Adipocyte (in vitro differentiated cells): ENCODE measurements at regions not wholly inside any gene's neighbourhood (a gene's known extent, or its start where the extent isn't known, plus 50 kb on each side); places are given as distances from the start of the nearest gene placed in this dataset.

Experiments
- DNase-seq: peaks from one replicate; pipeline ENCODE4 v3.0.0-alpha.2; 2015; ENCODE audit warnings: low read depth
- H3K27me3 ChIP-seq: replicated peaks from 2 replicates; pipeline ENCODE4 v1.7.0; 2013; ENCODE audit warnings: mild to moderate bottlenecking, low read length, moderate library complexity; ENCODE audit not compliant: control insufficient read depth, insufficient read depth
- H3K36me3 ChIP-seq: 2 replicates; pipeline ENCODE4 v1.7.0; 2013; ENCODE audit warnings: low read length, mild to moderate bottlenecking, moderate library complexity; ENCODE audit not compliant: control insufficient read depth, insufficient read depth, severe bottlenecking
- H3K4me1 ChIP-seq: 2 replicates; pipeline ENCODE4 v1.7.0; 2013; ENCODE audit warnings: mild to moderate bottlenecking, low read length, moderate library complexity; ENCODE audit not compliant: control insufficient read depth, insufficient read depth
- H3K4me3 ChIP-seq: 2 replicates; pipeline ENCODE4 v1.7.0; 2013; ENCODE audit warnings: mild to moderate bottlenecking, low read length, moderate library complexity
- H3K9ac ChIP-seq: 2 replicates; pipeline ENCODE4 v1.7.0; 2013; ENCODE audit warnings: mild to moderate bottlenecking, low read length, moderate library complexity
- H3K9me3 ChIP-seq: 2 replicates; pipeline ENCODE4 v1.7.0; 2013; ENCODE audit warnings: mild to moderate bottlenecking, low read length, moderate library complexity; ENCODE audit not compliant: control insufficient read depth

DNA sequence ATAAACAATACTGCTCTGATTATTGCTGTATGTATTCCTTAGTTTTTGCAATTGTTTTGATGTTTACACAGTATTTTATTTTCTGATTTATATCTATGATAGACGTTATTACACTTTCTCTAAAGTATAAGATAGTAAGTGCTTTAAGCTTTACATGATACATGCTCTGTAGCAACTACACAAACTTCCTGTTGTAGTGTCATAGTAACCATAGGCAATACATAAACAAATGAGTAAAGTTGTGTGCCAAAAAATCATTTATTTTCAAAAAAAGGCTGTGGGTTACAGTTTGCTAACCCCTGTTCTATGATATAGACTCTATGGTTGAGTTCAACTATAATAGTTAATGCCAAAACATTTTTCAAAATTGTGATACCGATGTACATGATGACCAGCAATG lies 1156.4 kb downstream of the AMY1C start:
- Histone ChIP-seq H3K4me3 (no peak overlapping the region), H3K36me3 (no peaks in the 10 kb centered on the region), H3K4me1 (no peaks in the 10 kb centered on the region), H3K9me3 (no peaks in the 10 kb centered on the region), H3K27me3 (no peaks in the 10 kb centered on the region), H3K9ac (no peak overlapping the region)
- DNase-seq, result no peak

DNA sequence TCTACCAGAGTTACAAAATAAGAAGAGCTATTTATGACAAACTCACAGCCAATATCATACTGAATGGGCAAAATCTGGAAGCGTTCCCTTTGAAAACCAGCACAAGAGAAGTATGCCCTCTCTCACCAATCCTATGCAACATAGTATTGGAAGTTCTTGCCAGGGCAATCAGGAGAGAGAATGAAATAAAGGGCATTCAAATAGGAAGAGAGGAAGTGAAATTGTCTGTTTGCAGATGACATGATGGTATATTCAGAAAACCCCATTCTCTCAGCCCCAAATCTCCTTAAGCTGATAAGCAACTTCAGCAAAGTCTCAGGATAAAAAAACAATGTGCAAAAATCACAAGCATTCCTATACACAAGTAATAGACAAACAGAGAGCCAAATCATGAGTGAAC lies 1169.5 kb downstream of the AMY1C start:
- Histone ChIP-seq H3K9me3 (no peaks in the 10 kb centered on the region), H3K4me1 (no peaks in the 10 kb centered on the region), H3K27me3 (no peaks in the 10 kb centered on the region), H3K36me3 (no peaks in the 10 kb centered on the region), H3K9ac (no peak overlapping the region), H3K4me3 (no peak overlapping the region)
- DNase-seq, result no peak

DNA sequence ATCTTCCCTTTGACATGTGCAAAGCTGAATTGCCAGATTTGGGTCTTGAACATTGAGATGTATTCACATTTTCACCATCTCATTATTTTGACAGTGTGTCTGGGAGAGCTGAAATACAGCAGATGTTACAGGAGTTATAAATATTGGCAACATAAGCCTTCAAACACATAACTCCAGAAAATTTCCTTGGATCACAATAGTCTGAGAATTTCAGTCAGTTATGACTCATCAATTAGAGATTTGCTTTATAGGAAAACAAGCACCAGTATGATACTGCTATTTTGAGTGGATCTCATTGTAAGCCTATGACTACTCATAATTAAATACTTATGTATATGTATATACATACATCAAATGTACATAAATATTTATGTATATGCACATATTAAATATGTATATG lies 1171.8 kb downstream of the AMY1C start:
- Histone ChIP-seq H3K27me3 (no peaks in the 10 kb centered on the region), H3K4me3 (no peak overlapping the region), H3K36me3 (no peaks in the 10 kb centered on the region), H3K9ac (no peak overlapping the region), H3K9me3 (no peaks in the 10 kb centered on the region), H3K4me1 (no peaks in the 10 kb centered on the region)
- DNase-seq, result peak; percentile 52

DNA sequence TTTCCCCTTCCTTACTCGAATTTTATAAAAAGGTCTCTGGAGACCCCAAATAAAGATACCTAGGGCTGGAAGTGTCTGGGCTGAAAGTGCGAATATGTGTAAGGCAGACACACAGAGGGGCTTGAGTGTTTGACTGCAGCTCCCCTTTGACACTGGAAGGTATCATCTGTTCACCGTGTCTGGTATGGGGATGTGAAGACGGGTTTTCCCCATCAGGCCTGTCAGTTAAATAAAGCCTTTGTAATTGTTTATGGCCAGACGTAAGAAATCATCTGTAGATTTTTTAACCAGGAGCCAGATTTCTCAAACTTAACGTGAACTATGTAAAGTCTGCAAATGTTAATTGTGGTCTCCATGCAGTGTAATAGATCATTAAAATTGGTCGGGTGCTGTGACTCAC lies 1173.4 kb downstream of the AMY1C start:
- no peak for DNase-seq
- Histone ChIP-seq H3K27me3 (no peaks in the 10 kb centered on the region), H3K4me1 (no peaks in the 10 kb centered on the region), H3K9me3 (no peaks in the 10 kb centered on the region), H3K36me3 (no peaks in the 10 kb centered on the region), H3K9ac (no peak overlapping the region), H3K4me3 (no peak overlapping the region)

DNA sequence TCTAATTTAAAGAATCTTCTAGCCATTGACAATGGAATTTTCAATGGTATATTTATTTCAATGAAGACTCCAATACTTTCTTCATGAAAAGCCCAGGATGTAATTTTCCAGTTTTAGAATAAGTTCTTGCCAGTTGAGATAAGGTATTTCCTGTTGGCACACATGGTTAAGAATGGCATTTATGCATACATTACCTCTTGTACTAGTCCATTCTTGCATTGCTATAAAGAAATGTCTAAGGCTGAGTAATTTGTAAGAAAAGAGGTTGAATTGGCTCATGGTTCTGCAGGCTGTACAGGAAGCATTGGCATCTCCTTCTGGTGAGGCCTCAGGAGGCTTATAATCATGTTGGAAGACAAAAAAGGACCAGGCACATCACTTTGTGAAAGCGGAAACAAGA lies 1179.6 kb downstream of the AMY1C start:
- Histone ChIP-seq H3K36me3 (no peaks in the 10 kb centered on the region), H3K4me3 (no peak overlapping the region), H3K9ac (no peak overlapping the region), H3K4me1 (no peaks in the 10 kb centered on the region), H3K27me3 (no peaks in the 10 kb centered on the region), H3K9me3 (no peaks in the 10 kb centered on the region)
- no peak for DNase-seq

DNA sequence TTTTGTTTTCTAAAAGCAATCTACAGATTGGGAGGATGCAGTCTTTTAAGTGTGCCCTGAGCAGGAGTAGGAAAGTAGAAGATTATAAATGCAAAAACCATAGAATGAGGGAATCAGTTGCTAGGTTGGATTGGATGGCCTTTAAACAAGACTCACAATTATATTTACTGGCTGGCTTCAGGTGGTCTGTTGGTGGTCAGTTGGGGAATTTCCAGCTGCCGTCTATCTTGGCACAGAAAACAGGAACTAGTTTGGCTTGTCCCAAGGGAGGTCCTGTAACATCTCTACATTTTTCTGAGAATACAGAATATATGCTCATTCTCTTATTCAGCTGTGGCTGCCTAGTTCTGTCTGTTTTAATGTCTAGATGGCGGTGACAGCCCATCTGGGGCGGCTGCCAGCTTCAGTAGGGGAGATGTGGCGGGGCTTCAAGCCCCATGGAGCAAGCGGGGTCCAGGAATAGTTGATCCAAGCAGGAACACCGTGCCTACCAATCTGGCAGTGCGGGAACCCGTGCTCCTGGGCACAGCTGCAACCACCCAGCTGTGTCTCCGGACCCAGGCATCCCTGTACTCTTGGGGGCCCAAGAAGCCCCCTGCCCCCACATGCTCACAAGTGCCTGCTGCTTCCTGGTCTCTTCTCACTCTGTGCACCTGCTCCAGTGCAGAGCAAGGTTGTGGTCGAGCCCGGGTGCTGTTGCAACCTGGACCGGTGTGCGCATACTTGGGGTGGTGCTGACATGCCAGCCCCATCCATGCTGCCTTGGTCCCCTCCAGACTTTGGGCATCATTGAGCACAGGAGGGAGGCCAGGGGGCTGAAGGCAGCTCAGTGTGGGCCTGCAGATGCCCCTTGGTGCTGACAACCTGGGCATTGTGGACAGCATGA lies 1182.6 kb downstream of the AMY1C start:
- Histone ChIP-seq H3K4me3 (no peak overlapping the region), H3K9ac (no peak overlapping the region), H3K9me3 (no peaks in the 10 kb centered on the region), H3K4me1 (no peaks in the 10 kb centered on the region), H3K27me3 (no peaks in the 10 kb centered on the region), H3K36me3 (no peaks in the 10 kb centered on the region)
- DNase-seq, result no peak

DNA sequence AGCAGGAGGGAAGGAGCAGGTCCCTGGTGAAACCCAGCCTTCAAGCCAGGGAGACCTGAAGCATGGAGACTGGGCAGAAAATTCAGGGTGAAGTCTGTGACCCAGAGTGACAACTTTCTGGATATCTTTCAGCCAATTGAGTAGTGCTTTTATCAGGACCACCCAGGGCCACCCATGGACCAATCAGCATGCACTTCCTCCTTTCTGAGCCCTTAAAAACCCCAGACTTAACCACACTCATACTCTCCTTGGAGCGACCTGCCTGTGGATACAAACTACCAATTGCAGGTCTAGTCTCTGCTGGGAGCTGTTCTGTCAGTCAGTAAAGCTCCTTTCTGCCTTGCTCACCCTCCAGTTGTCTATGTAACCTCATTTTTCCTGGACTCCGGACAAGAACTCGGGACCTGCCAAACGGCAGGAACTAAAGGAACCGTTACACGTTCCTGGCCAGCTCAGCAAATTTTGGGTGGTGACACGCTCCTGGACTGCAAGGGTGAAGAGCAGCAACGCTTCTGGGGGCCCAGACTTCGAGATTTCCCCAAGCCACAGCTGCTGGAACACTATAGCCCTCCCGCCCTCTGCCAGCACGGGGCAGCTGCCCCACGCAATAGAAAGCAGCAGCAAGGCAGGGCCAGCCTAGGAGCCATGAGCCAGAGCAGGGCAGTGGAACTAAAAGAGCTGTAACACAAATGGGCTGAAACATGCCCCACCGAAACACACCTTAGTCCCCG lies 1183.4 kb downstream of the AMY1C start:
- Histone ChIP-seq H3K4me1 (no peaks in the 10 kb centered on the region), H3K9me3 (no peaks in the 10 kb centered on the region), H3K27me3 (no peaks in the 10 kb centered on the region), H3K36me3 (no peaks in the 10 kb centered on the region), H3K9ac (no peak overlapping the region), H3K4me3 (no peak overlapping the region)
- no peak for DNase-seq

DNA sequence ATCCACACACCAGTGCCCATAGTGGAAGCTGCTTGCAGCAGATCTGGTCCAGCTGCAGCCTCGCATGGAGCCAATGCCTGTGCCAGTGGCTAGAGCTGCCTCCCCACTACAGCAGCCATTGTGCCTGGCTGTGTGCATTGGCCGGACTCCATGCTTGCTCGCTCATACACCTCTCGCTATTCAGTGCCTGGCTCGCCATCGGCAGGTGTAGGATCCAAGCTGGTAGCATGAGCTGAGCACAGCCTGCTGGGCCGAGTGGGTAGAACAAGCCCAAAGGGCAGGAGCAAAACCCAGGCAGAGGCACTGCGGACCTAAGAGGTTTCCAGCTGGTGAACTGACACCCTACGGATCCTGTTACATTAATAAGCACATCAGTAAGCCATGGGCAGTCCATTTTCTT lies 1184.1 kb downstream of the AMY1C start:
- no peak overlapping the region for H3K4me3 ChIP-seq
- no peak for DNase-seq

DNA sequence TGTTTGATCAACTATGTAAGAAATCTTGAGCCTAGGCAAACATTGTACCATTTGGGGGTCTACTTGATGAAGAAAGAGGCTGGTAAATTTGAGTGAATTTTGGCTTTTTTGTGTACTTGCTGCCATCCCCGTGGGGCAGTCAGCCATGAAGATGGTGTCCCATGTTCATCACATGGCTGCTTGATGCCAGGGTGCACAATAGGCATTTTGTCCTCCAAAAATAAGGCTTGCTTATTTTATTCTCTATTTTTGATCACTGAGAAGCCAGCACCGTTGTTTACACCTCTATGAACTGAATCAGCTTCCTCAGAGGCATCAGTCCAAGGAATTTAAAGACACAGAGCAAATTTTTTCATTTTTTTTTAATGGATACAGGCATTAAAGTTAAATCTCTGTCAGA lies 1195.7 kb downstream of the AMY1C start:
- DNase-seq, result no peak
- no peaks in the 10 kb centered on the region for H3K27me3 ChIP-seq
- H3K9ac ChIP-seq, result no peak overlapping the region
- no peaks in the 10 kb centered on the region for H3K4me1 ChIP-seq
- peaks cover 3% of the 10 kb centered on the region for H3K9me3 ChIP-seq
- H3K4me3 ChIP-seq, result no peak overlapping the region
- no peaks in the 10 kb centered on the region for H3K36me3 ChIP-seq

More for the DNA sequence above, 1184.1 kb downstream of the AMY1C start:
- no peaks in the 10 kb centered on the region for H3K9me3 ChIP-seq
- no peaks in the 10 kb centered on the region for H3K36me3 ChIP-seq
- no peaks in the 10 kb centered on the region for H3K27me3 ChIP-seq
- no peaks in the 10 kb centered on the region for H3K4me1 ChIP-seq
- no peak overlapping the region for H3K9ac ChIP-seq

DNA sequence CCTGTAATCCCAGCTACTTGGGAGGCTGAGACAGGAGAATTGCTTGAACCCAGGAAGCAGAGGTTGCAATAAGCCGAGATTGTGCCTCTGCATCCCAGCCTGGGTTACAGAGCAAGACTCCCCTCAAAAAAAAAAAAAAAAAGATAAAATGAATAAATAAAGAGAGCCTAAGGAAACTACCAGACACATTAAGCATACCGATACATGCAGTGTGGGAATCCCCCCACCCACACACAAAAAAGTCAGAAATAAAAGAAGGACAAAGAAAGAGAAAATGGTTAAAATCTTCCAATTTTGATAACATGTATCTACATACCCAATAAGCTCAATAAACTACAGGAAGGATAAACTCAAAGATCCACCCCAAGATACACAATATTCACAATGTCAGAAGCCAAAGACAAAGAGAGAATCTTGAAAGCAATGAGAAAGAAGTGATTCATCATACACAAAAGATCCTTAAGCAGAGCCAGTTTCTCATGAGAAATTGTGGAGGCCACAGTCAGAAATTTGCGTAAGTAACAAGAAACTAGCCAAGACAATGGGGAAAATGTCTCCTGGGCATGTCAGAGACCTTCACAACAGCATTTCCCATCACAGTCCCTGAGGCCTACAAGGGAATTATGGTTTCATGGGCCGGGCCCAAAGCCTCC lies 1197.0 kb downstream of the AMY1C start:
- Histone ChIP-seq H3K9me3 (peaks cover 3% of the 10 kb centered on the region), H3K36me3 (no peaks in the 10 kb centered on the region), H3K27me3 (no peaks in the 10 kb centered on the region), H3K9ac (no peak overlapping the region), H3K4me3 (no peak overlapping the region), H3K4me1 (no peaks in the 10 kb centered on the region)
- no peak for DNase-seq

DNA sequence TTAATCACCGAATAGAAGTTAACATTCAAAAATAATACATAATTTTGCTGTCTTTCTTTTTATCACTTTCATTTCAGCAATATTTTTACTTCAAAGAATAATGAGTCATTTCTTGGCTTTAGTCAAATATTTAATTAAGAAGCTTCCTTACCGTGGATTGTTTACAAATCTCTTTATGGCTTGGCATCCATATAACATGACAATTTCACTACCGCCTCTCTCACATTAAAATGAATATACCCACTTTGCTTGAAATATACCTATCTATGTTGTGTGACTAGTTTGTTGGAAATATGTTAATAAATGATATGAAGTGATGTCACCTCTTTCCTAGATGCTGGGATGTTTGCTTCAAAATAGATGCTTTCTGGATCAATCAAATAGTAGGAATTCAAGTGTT lies 1203.9 kb downstream of the AMY1C start:
- H3K36me3 ChIP-seq, result no peaks in the 10 kb centered on the region
- H3K4me3 ChIP-seq, result no peak overlapping the region
- no peak overlapping the region for H3K9ac ChIP-seq
- H3K27me3 ChIP-seq, result no peaks in the 10 kb centered on the region
- DNase-seq, result no peak
- no peaks in the 10 kb centered on the region for H3K4me1 ChIP-seq
- no peaks in the 10 kb centered on the region for H3K9me3 ChIP-seq
